GM23338 (cell line): ENCODE measurements at regions not wholly inside any gene's neighbourhood (a gene's known extent, or its start where the extent isn't known, plus 50 kb on each side); places are given as distances from the start of the nearest gene placed in this dataset.

Experiments used
- ATAC-seq: fragments of 200-7000 bp; cut with Tn5 transposase; 3 replicates; pipeline ENCODE4 v1.9.1; 2020
- DNase-seq: peaks from one replicate; pipeline ENCODE4 v3.0.0-alpha.2; 2015; ENCODE audit warnings: low spot score
- H2AFZ ChIP-seq: fragments of 200-600 bp; sonication (generic); 2 replicates; pipeline ENCODE4 v1.8.0; 2016; ENCODE audit warnings: antibody characterized with exemption, mild to moderate bottlenecking, moderate library complexity
- H3F3A ChIP-seq: fragments of 200-600 bp; sonication (generic); replicated peaks from 2 replicates; pipeline ENCODE4 v1.8.0; 2017; ENCODE audit warnings: antibody characterized with exemption, mixed run types, low read depth
- H3K27ac ChIP-seq: fragments of 200-600 bp; sonication (generic); 2 replicates; pipeline ENCODE4 v1.6.1; 2016; ENCODE audit warnings: low read depth
- H3K27me3 ChIP-seq: fragments of 200-600 bp; sonication (generic); 2 replicates; pipeline ENCODE4 v1.8.0; 2016; ENCODE audit warnings: mild to moderate bottlenecking, mixed run types, moderate library complexity; ENCODE audit not compliant: insufficient read depth
- H3K36me3 ChIP-seq: fragments of 200-600 bp; sonication (generic); 2 replicates; pipeline ENCODE4 v1.8.0; 2016; ENCODE audit warnings: mild to moderate bottlenecking; ENCODE audit not compliant: insufficient read depth
- H3K4me1 ChIP-seq: fragments of 200-600 bp; sonication (generic); 2 replicates; pipeline ENCODE4 v1.8.0; 2016; ENCODE audit warnings: mild to moderate bottlenecking, moderate library complexity; ENCODE audit not compliant: insufficient read depth
- H3K4me2 ChIP-seq: fragments of 200-600 bp; sonication (generic); 2 replicates; pipeline ENCODE4 v1.7.1; 2017; ENCODE audit warnings: mixed run types
- H3K4me3 ChIP-seq: fragments of 200-600 bp; sonication (generic); 2 replicates; pipeline ENCODE4 v1.6.1; 2016; ENCODE audit warnings: mixed run types
- H3K79me2 ChIP-seq: fragments of 200-600 bp; sonication (generic); replicated peaks from 2 replicates; pipeline ENCODE4 v1.8.0; 2017; ENCODE audit warnings: mild to moderate bottlenecking; ENCODE audit not compliant: insufficient read depth
- H3K9me2 ChIP-seq: fragments of 200-600 bp; sonication (generic); 2 replicates; pipeline ENCODE4 v1.8.0; 2017; ENCODE audit not compliant: insufficient read depth
- H4K20me1 ChIP-seq: fragments of 200-600 bp; sonication (generic); replicated peaks from 2 replicates; pipeline ENCODE4 v1.8.0; 2017; ENCODE audit warnings: mild to moderate bottlenecking; ENCODE audit not compliant: insufficient read depth
- H3K27ac Mint-ChIP-seq: 2 replicates; pipeline ENCODE4 v1.8.0; 2020; ENCODE audit warnings: inconsistent platforms, mild to moderate bottlenecking, moderate library complexity, mixed read lengths
- H3K27me3 Mint-ChIP-seq: 3 replicates; pipeline ENCODE4 v1.8.0; 2022; ENCODE audit warnings: low read depth, mild to moderate bottlenecking, moderate library complexity, mixed read lengths, inconsistent platforms; ENCODE audit not compliant: insufficient read depth, poor library complexity
- H3K36me3 Mint-ChIP-seq: 3 replicates; pipeline ENCODE4 v1.8.0; 2021; ENCODE audit warnings: low read depth, mild to moderate bottlenecking, inconsistent platforms, moderate library complexity, mixed read lengths
- H3K4me1 Mint-ChIP-seq: 3 replicates; pipeline ENCODE4 v1.8.0; 2020; ENCODE audit warnings: mild to moderate bottlenecking, inconsistent platforms, mixed read lengths
- H3K4me3 Mint-ChIP-seq: 3 replicates; pipeline ENCODE4 v1.8.0; 2021; ENCODE audit warnings: moderate library complexity, mild to moderate bottlenecking, inconsistent platforms, mixed read lengths
- H3K9me3 Mint-ChIP-seq: 3 replicates; pipeline ENCODE4 v1.8.0; 2020; ENCODE audit warnings: moderate library complexity, mild to moderate bottlenecking, inconsistent platforms, mixed read lengths
- CREB1 ChIP-seq: fragments of 250-450 bp; sonication (Bioruptor Pico); IDR thresholded peaks from 2 replicates; pipeline ENCODE4 v1.5.0; 2020; ENCODE audit warnings: low read depth, mild to moderate bottlenecking, moderate library complexity
- CTCF ChIP-seq, 2 experiments: fragments of 200-600 bp in 1 of 2; sonication (generic) in 1 of 2; conservative IDR thresholded peaks; 2 replicates each; pipeline versions ENCODE4 v1.5.1 to v1.6.1; 2016 to 2017; ENCODE audit warnings: antibody characterized with exemption in 2 of 2, low read depth in 2 of 2, mild to moderate bottlenecking in 2 of 2, moderate library complexity in 1 of 2
- ETS1 ChIP-seq: IDR thresholded peaks from 2 replicates; pipeline ENCODE4 v1.6.1; 2016; ENCODE audit warnings: antibody characterized with exemption
- EZH2 ChIP-seq: fragments of 200-600 bp; sonication (generic); IDR thresholded peaks from one replicate; pipeline ENCODE4 v1.8.0; 2017; ENCODE audit warnings: antibody characterized with exemption, mild to moderate bottlenecking, low read depth; ENCODE audit not compliant: unreplicated experiment
- EZH2phosphoT487 ChIP-seq: fragments of 200-600 bp; sonication (generic); IDR thresholded peaks from one replicate; pipeline ENCODE4 v1.8.1; 2018; ENCODE audit warnings: antibody characterized with exemption; ENCODE audit not compliant: unreplicated experiment
- JUNB ChIP-seq: IDR thresholded peaks from one replicate; pipeline ENCODE4 v1.6.1; 2016; ENCODE audit warnings: antibody characterized with exemption; ENCODE audit not compliant: unreplicated experiment
- NANOG ChIP-seq: IDR thresholded peaks from 2 replicates; pipeline ENCODE4 v1.6.1; 2016; ENCODE audit warnings: antibody characterized with exemption, borderline replicate concordance
- POLR2AphosphoS5 ChIP-seq: IDR thresholded peaks from 2 replicates; pipeline ENCODE4 v1.6.1; 2016; ENCODE audit warnings: antibody characterized with exemption, low read depth
- REST ChIP-seq: IDR thresholded peaks from one replicate; pipeline ENCODE4 v1.6.1; 2018; ENCODE audit warnings: antibody characterized with exemption; ENCODE audit not compliant: unreplicated experiment
- STAT1 ChIP-seq: IDR thresholded peaks from one replicate; pipeline ENCODE4 v1.6.1; 2016; ENCODE audit warnings: antibody characterized with exemption; ENCODE audit not compliant: unreplicated experiment
- ZNF114 ChIP-seq: fragments of 250-450 bp; sonication (Bioruptor Pico); IDR thresholded peaks from 2 replicates; pipeline ENCODE4 v1.5.0; 2020; ENCODE audit warnings: mild to moderate bottlenecking, moderate library complexity
- ZNF331 ChIP-seq: fragments of 250-450 bp; sonication (Bioruptor Pico); IDR thresholded peaks from 2 replicates; pipeline ENCODE4 v1.5.0; 2020; ENCODE audit warnings: low read depth, mild to moderate bottlenecking, moderate library complexity
- ZNF462 ChIP-seq: fragments of 250-450 bp; sonication (Bioruptor Pico); IDR thresholded peaks from 2 replicates; pipeline ENCODE4 v1.5.0; 2020; ENCODE audit warnings: mild to moderate bottlenecking, moderate library complexity

- H2AFZ ChIP-seq, result no peak overlapping the region
- no peak overlapping the region for H3K4me3 Mint-ChIP-seq
- no peaks in the 10 kb centered on the region for H3K27me3 ChIP-seq
- no peak overlapping the region for H3K4me2 ChIP-seq
- H3K4me1 Mint-ChIP-seq, result no peaks in the 10 kb centered on the region
- peaks cover 5% of the 10 kb centered on the region; the same call in 1 of the 3 replicates for H3K36me3 Mint-ChIP-seq
- TF ChIP-seq ZNF331 (no peak), JUNB (no peak), CTCF (conservative IDR thresholded peaks at IDR 0.05; ENCODE audit: low read depth in 2 of 2) (no peak), EZH2phosphoT487 (no peak), ZNF462 (CRISPR knock-in tag) (no peak), REST (no peak), NANOG (no peak), ZNF114 (CRISPR knock-in tag) (no peak), STAT1 (no peak), ETS1 (no peak), EZH2 (no peak), POLR2AphosphoS5 (no peak), CREB1 (CRISPR knock-in tag) (no peak)
- peaks cover 76% of the 10 kb centered on the region for H3K9me3 Mint-ChIP-seq
- no peaks in the 10 kb centered on the region for H3K27me3 Mint-ChIP-seq
- H3F3A ChIP-seq, result no peaks in the 10 kb centered on the region
- no peak for DNase-seq
- H3K36me3 ChIP-seq, result no peaks in the 10 kb centered on the region; the same call in 1 of the 2 replicates
- no peaks in the 10 kb centered on the region for H3K79me2 ChIP-seq
- H3K4me1 ChIP-seq, result no peaks in the 10 kb centered on the region
- H4K20me1 ChIP-seq, result no peaks in the 10 kb centered on the region
- H3K27ac ChIP-seq, result no peak overlapping the region
- H3K27ac Mint-ChIP-seq, result no peak overlapping the region
- no peak overlapping the region for H3K4me3 ChIP-seq
- no peak for ATAC-seq
- no peaks in the 10 kb centered on the region for H3K9me2 ChIP-seq
These were observed 783.7 kb upstream of the SOX11 start for GRCh38 chr2:4908461-4908860.
